Ishikawa (cell line): ENCODE measurements at regions not wholly inside any gene's neighbourhood (a gene's known extent, or its start where the extent isn't known, plus 50 kb on each side); places are given as distances from the start of the nearest gene placed in this dataset.

Experiments used
- RAD21 ChIP-seq: IDR thresholded peaks from 2 replicates; pipeline ENCODE4 v1.6.1; 2012; ENCODE audit warnings: low read depth
- REST ChIP-seq: IDR thresholded peaks from 2 replicates; pipeline ENCODE4 v1.6.1; 2012; ENCODE audit warnings: low read depth, mild to moderate bottlenecking
- TAF1 ChIP-seq: IDR thresholded peaks from 2 replicates; pipeline ENCODE4 v1.6.1; 2012; ENCODE audit warnings: low read depth, mild to moderate bottlenecking
- TEAD4 ChIP-seq: IDR thresholded peaks from 2 replicates; pipeline ENCODE4 v1.6.1; 2012

- no peak for TF ChIP-seq TAF1
- TF ChIP-seq REST = no peak
- no peak for TF ChIP-seq RAD21
- TF ChIP-seq TEAD4 = no peak
Measured at GRCh38 chr2:39492716-39493115, 55.6 kb upstream of the MAP4K3 start.
